ENCODE measurements at regions not wholly inside any gene's neighbourhood (a gene's known extent, or its start where the extent isn't known, plus 50 kb on each side); places are given as distances from the start of the nearest gene placed in this dataset.

- DNase-seq = no peak
Observed at GRCh38 chr1:55547405-55547804, 332.2 kb upstream of the USP24 start.

- no peak for DNase-seq
Observed at GRCh38 chr1:55546553-55546952, 331.4 kb upstream of the USP24 start.

- no peak for DNase-seq
Observed at GRCh38 chr1:55544826-55545225, 329.7 kb upstream of the USP24 start.

GRCh38 chr1:55542901-55543504 lies 327.8 kb upstream of the USP24 start:
- no peak for DNase-seq

- DNase-seq = no peak
Observed at GRCh38 chr1:55541296-55541695, 326.1 kb upstream of the USP24 start.

- no peak for DNase-seq
Observed at GRCh38 chr1:55539652-55540512, 324.7 kb upstream of the USP24 start.

- DNase-seq = no peak
Observed at GRCh38 chr1:55538428-55538827, 323.3 kb upstream of the USP24 start.

GRCh38 chr1:55536545-55536865 lies 321.3 kb upstream of the USP24 start:
- DNase-seq = no peak

GRCh38 chr1:55535724-55536544 lies 320.8 kb upstream of the USP24 start:
- DNase-seq = no peak

GRCh38 chr1:55534565-55535121 lies 319.5 kb upstream of the USP24 start:
- DNase-seq = no peak

GRCh38 chr1:55531644-55532043 lies 316.5 kb upstream of the USP24 start:
- no peak for DNase-seq

- no peak for DNase-seq
Observed at GRCh38 chr1:55530749-55531478, 315.8 kb upstream of the USP24 start.

GRCh38 chr1:55529017-55529416 lies 313.9 kb upstream of the USP24 start:
- DNase-seq = no peak

GRCh38 chr1:55527831-55528230 lies 312.7 kb upstream of the USP24 start:
- DNase-seq = no peak

- DNase-seq = no peak
Observed at GRCh38 chr1:55526716-55527115, 311.6 kb upstream of the USP24 start.

- DNase-seq = no peak
Observed at GRCh38 chr1:55524006-55524405, 308.8 kb upstream of the USP24 start.

GRCh38 chr1:55522982-55523381 lies 307.8 kb upstream of the USP24 start:
- DNase-seq = no peak

- no peak for DNase-seq
Observed at GRCh38 chr1:55522353-55522903, 307.3 kb upstream of the USP24 start.

GRCh38 chr1:55520861-55521260 lies 305.7 kb upstream of the USP24 start:
- no peak for DNase-seq

GRCh38 chr1:55519937-55520683 lies 304.9 kb upstream of the USP24 start:
- DNase-seq = peak in 1 of 2 experiments; percentile 30

GRCh38 chr1:55519276-55519675 lies 304.1 kb upstream of the USP24 start:
- no peak for DNase-seq

- no peak for DNase-seq
Observed at GRCh38 chr1:55517036-55517435, 301.9 kb upstream of the USP24 start.

Data from cerebellar nuclear complex (tissue), 1 donor.